K562 (cell line): ENCODE measurements at regions not wholly inside any gene's neighbourhood (a gene's known extent, or its start where the extent isn't known, plus 50 kb on each side); places are given as distances from the start of the nearest gene placed in this dataset.

Experiments
- CCNT2 ChIP-seq: IDR thresholded peaks from 2 replicates; pipeline ENCODE4 v1.6.1; 2011; ENCODE audit warnings: borderline replicate concordance, low read depth, mild to moderate bottlenecking, moderate library complexity, mixed read lengths, low read length; ENCODE audit not compliant: insufficient read length; ENCODE audit errors: extremely low read depth
- CREM ChIP-seq: IDR thresholded peaks from 2 replicates; pipeline ENCODE4 v1.6.1; 2014; ENCODE audit warnings: antibody characterized with exemption, low read depth
- CXXC5 ChIP-seq: fragments of 250-450 bp; sonication (Bioruptor Pico); IDR thresholded peaks from 2 replicates; pipeline ENCODE4 v1.8.0; 2022; ENCODE audit warnings: inconsistent platforms, mild to moderate bottlenecking, moderate library complexity
- E2F6 ChIP-seq, 2 experiments: IDR thresholded peaks; 2 replicates each; pipeline ENCODE4 v1.6.1; 2011; ENCODE audit warnings: borderline replicate concordance in 1 of 2, control low read depth in 1 of 2, low read depth in 1 of 2, low read length in 1 of 2, mild to moderate bottlenecking in 1 of 2, mixed read lengths in 1 of 2, moderate library complexity in 1 of 2; ENCODE audit not compliant: insufficient read depth in 1 of 2, insufficient read length in 1 of 2, poor library complexity in 1 of 2, severe bottlenecking in 1 of 2; ENCODE audit errors: extremely low read depth in 1 of 2
- ELF1 ChIP-seq: fragments of 200-800 bp; sonication (Bioruptor generic); IDR thresholded peaks from 2 replicates; pipeline ENCODE4 v1.6.1; 2016; ENCODE audit warnings: missing genetic modification characterization, missing compliant biosample characterization
- ELF2 ChIP-seq: fragments of 250-450 bp; sonication (Bioruptor Pico); IDR thresholded peaks from 2 replicates; pipeline ENCODE4 v1.5.0; 2021; ENCODE audit warnings: mild to moderate bottlenecking
- GTF2E2 ChIP-seq: fragments of 200-800 bp; sonication (Bioruptor generic); IDR thresholded peaks from 2 replicates; pipeline ENCODE4 v1.6.1; 2016; ENCODE audit warnings: missing genetic modification characterization, missing compliant biosample characterization
- KDM5B ChIP-seq: fragments of 200-600 bp; sonication (generic); IDR thresholded peaks from 2 replicates; pipeline ENCODE4 v1.6.1; 2012; ENCODE audit warnings: low read depth, mild to moderate bottlenecking, moderate library complexity, low read length, control low read depth, inconsistent platforms; ENCODE audit not compliant: insufficient replicate concordance
- L3MBTL2 ChIP-seq: fragments of 450-650 bp; IDR thresholded peaks from 2 replicates; pipeline ENCODE4 v1.6.1; 2016; ENCODE audit warnings: mild to moderate bottlenecking, moderate library complexity
- MNT ChIP-seq, 2 experiments: fragments of 450-650 bp; conservative IDR thresholded peaks; 2 replicates each; pipeline ENCODE4 v1.6.1; 2017; ENCODE audit warnings: mild to moderate bottlenecking in 2 of 2, moderate library complexity in 2 of 2
- NCOR1 ChIP-seq: fragments of 450-650 bp; IDR thresholded peaks from 2 replicates; pipeline ENCODE4 v1.6.1; 2016; ENCODE audit warnings: mild to moderate bottlenecking, moderate library complexity
- PBX2 ChIP-seq, 2 experiments: IDR thresholded peaks in 1 of 2; conservative IDR thresholded peaks in 1 of 2; 2 replicates each; pipeline ENCODE4 v1.6.1; 2016; ENCODE audit warnings: low read depth in 2 of 2, mild to moderate bottlenecking in 1 of 2, missing compliant biosample characterization in 1 of 2, missing genetic modification characterization in 1 of 2, moderate library complexity in 1 of 2
- TAF7 ChIP-seq: fragments of 450-650 bp; IDR thresholded peaks from 2 replicates; pipeline ENCODE4 v1.6.1; 2016; ENCODE audit warnings: missing genetic modification characterization, missing compliant biosample characterization
- TFAP4 ChIP-seq: sonication (generic); formaldehyde crosslinking; IDR thresholded peaks from 2 replicates; pipeline ENCODE4 v1.8.0; 2022; ENCODE audit warnings: missing genetic modification reagents, mild to moderate bottlenecking, moderate library complexity, borderline replicate concordance
- VEZF1 ChIP-seq: fragments of 200-800 bp; sonication (Bioruptor generic); IDR thresholded peaks from 2 replicates; pipeline ENCODE4 v1.6.1; 2017; ENCODE audit warnings: missing genetic modification characterization, missing compliant biosample characterization

GRCh38 chr12:113591480-113591974 is 119.9 kb upstream of the LHX5 start (continued):
- TF ChIP-seq MNT (conservative IDR thresholded peaks at IDR 0.05) = peak; percentile 59 to 71
- TF ChIP-seq NCOR1 = no peak
- peak; percentile 56 for TF ChIP-seq CXXC5 (CRISPR knock-in tag)
- TF ChIP-seq TFAP4 (CRISPR knock-in tag) = peak; percentile 20; the same call in 1 of the 2 replicates
- no peak for TF ChIP-seq GTF2E2 (tag)
- peak; percentile 44 for TF ChIP-seq KDM5B
- peak; percentile 77 for TF ChIP-seq ELF1 (tag)
- no peak for TF ChIP-seq TAF7 (tag)
- TF ChIP-seq E2F6 (IDR thresholded peaks at IDR 0.05; ENCODE audit: borderline replicate concordance in 1 of 2, extremely low read depth in 1 of 2, insufficient read depth in 1 of 2, insufficient read length in 1 of 2, low read depth in 1 of 2, low read length in 1 of 2, poor library complexity in 1 of 2, severe bottlenecking in 1 of 2) = peak; percentile 51 to 88
- TF ChIP-seq CCNT2 = peak; percentile 75
- peak; percentile 94 for TF ChIP-seq VEZF1 (CRISPR knock-in tag)
- TF ChIP-seq CREM = peak; percentile 73
- 0 out of 2 replicates have a peak, but pooled peaks have one; percentile 31 for TF ChIP-seq ELF2 (CRISPR knock-in tag)
- peak; percentile 69 for TF ChIP-seq L3MBTL2
- no peak for TF ChIP-seq PBX2 (CRISPR knock-in tag; IDR thresholded peaks at IDR 0.05; ENCODE audit: low read depth)
- TF ChIP-seq PBX2 (tag; conservative IDR thresholded peaks at IDR 0.05; ENCODE audit: low read depth) = 0 out of 2 replicates have a peak, but pooled peaks have one; percentile 20
